ENCODE measurements at regions not wholly inside any gene's neighbourhood (a gene's known extent, or its start where the extent isn't known, plus 50 kb on each side); places are given as distances from the start of the nearest gene placed in this dataset.

- Histone ChIP-seq H4K20me1 (ENCODE audit: insufficient read depth, low read length) (no peaks in the 10 kb centered on the region), H3K4me3 (ENCODE audit: insufficient read depth, low read length) (no peak overlapping the region), H3K4me1 (ENCODE audit: insufficient read depth, low read length) (peaks cover 9% of the 10 kb centered on the region), H2AFZ (ENCODE audit: low read length) (no peak overlapping the region), H3K9me3 (ENCODE audit: low read depth, low read length) (no peaks in the 10 kb centered on the region), H3K79me2 (ENCODE audit: insufficient read depth, low read length) (no peaks in the 10 kb centered on the region), H3K36me3 (ENCODE audit: insufficient read depth, low read length) (no peaks in the 10 kb centered on the region), H3K4me2 (ENCODE audit: insufficient read depth, low read length) (no peak overlapping the region), H3K27ac (ENCODE audit: low read depth, low read length) (no peak overlapping the region), H3K27me3 (ENCODE audit: insufficient read depth, low read length) (no peaks in the 10 kb centered on the region)
- DNase-seq (ENCODE audit: insufficient read length, low spot score, missing footprints): no peak
- no peak for TF ChIP-seq CTCF (IDR thresholded peaks at IDR 0.05; ENCODE audit: extremely low read depth, low read depth, low read length)
These were observed 225.6 kb downstream of the MINAR1 start for GRCh38 chr15:79657722-79658121.

GRCh38 chr15:79659691-79660090, 227.6 kb downstream of the MINAR1 start:
- no peaks in the 10 kb centered on the region for H3K27me3 ChIP-seq (ENCODE audit: insufficient read depth, low read length)
- H3K4me3 ChIP-seq (ENCODE audit: insufficient read depth, low read length): no peak overlapping the region
- no peaks in the 10 kb centered on the region for H3K9me3 ChIP-seq (ENCODE audit: low read depth, low read length)
- H3K4me1 ChIP-seq (ENCODE audit: insufficient read depth, low read length): no peaks in the 10 kb centered on the region
- no peak overlapping the region for H3K27ac ChIP-seq (ENCODE audit: low read depth, low read length)
- DNase-seq (ENCODE audit: insufficient read length, low spot score, missing footprints): no peak
- TF ChIP-seq CTCF (IDR thresholded peaks at IDR 0.05; ENCODE audit: extremely low read depth, low read depth, low read length): no peak
- H2AFZ ChIP-seq (ENCODE audit: low read length): no peak overlapping the region
- H4K20me1 ChIP-seq (ENCODE audit: insufficient read depth, low read length): no peaks in the 10 kb centered on the region
- no peaks in the 10 kb centered on the region for H3K79me2 ChIP-seq (ENCODE audit: insufficient read depth, low read length)
- H3K36me3 ChIP-seq (ENCODE audit: insufficient read depth, low read length): no peaks in the 10 kb centered on the region
- H3K4me2 ChIP-seq (ENCODE audit: insufficient read depth, low read length): no peak overlapping the region

DNA sequence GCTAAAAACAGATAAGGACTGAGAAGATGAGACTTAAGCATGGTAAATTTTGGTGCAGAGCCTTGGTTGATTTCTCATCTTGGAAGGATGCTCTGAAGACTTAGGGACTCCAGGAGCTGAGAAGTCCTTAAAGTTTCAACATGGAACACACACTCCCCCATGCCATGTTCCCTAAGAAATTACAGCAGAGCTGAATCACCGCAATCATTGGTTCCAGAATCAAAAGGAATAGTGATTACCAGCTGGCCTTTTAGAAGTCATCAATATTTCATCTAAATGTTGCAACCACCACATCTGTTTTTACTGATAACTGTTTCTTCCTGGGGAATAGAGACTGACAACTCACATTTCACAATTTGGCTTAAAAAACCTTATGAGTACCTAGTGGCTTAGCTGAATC, 229.3 kb downstream of the MINAR1 start:
- H3K36me3 ChIP-seq (ENCODE audit: insufficient read depth, low read length): no peaks in the 10 kb centered on the region
- H2AFZ ChIP-seq (ENCODE audit: low read length): no peak overlapping the region
- no peaks in the 10 kb centered on the region for H3K4me1 ChIP-seq (ENCODE audit: insufficient read depth, low read length)
- H3K27me3 ChIP-seq (ENCODE audit: insufficient read depth, low read length): no peaks in the 10 kb centered on the region
- no peak for DNase-seq (ENCODE audit: insufficient read length, low spot score, missing footprints)
- TF ChIP-seq CTCF (IDR thresholded peaks at IDR 0.05; ENCODE audit: extremely low read depth, low read depth, low read length): no peak
- H3K4me2 ChIP-seq (ENCODE audit: insufficient read depth, low read length): no peak overlapping the region
- H3K9me3 ChIP-seq (ENCODE audit: low read depth, low read length): no peaks in the 10 kb centered on the region
- H4K20me1 ChIP-seq (ENCODE audit: insufficient read depth, low read length): no peaks in the 10 kb centered on the region
- no peak overlapping the region for H3K27ac ChIP-seq (ENCODE audit: low read depth, low read length)
- no peaks in the 10 kb centered on the region for H3K79me2 ChIP-seq (ENCODE audit: insufficient read depth, low read length)
- H3K4me3 ChIP-seq (ENCODE audit: insufficient read depth, low read length): no peak overlapping the region

- Histone ChIP-seq H3K4me1 (ENCODE audit: insufficient read depth, low read length) (peaks cover 29% of the 10 kb centered on the region), H3K4me3 (ENCODE audit: insufficient read depth, low read length) (no peak overlapping the region), H4K20me1 (ENCODE audit: insufficient read depth, low read length) (no peaks in the 10 kb centered on the region), H3K9me3 (ENCODE audit: low read depth, low read length) (no peaks in the 10 kb centered on the region), H3K27ac (ENCODE audit: low read depth, low read length) (peak overlapping the region; percentile 54), H3K27me3 (ENCODE audit: insufficient read depth, low read length) (no peaks in the 10 kb centered on the region), H2AFZ (ENCODE audit: low read length) (peak overlapping the region; percentile 58), H3K79me2 (ENCODE audit: insufficient read depth, low read length) (no peaks in the 10 kb centered on the region), H3K36me3 (ENCODE audit: insufficient read depth, low read length) (no peaks in the 10 kb centered on the region), H3K4me2 (ENCODE audit: insufficient read depth, low read length) (peak overlapping the region; percentile 45)
- no peak for TF ChIP-seq CTCF (IDR thresholded peaks at IDR 0.05; ENCODE audit: extremely low read depth, low read depth, low read length)
- peak; percentile 76 for DNase-seq (ENCODE audit: insufficient read length, low spot score, missing footprints)
These were observed 223.2 kb downstream of the MTHFS start for GRCh38 chr15:79673416-79674123.

All from osteoblast (primary cell).